ENCODE measurements at regions not wholly inside any gene's neighbourhood (a gene's known extent, or its start where the extent isn't known, plus 50 kb on each side); places are given as distances from the start of the nearest gene placed in this dataset.

DNA sequence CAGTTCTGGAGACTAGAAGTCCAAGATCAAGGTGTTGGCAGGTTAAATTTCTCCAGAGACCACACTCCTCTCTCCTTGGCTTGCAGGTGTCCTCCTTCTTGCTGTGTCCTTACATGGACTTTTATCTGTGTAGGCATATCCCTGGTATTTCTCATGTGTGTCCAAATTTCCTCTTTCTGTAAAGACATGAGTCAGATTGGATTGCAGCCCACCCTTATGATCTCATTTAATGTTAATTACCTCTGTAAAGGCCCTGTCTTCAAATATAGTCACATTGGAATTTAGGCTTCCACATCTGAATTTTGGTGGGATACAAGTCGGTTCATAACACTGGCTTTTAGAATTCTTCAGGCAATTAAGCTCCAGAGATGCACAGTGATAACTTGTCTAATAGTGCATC is 322.2 kb upstream of the GRIA1 start:
- POLR2A ChIA-PET = no interaction called here
- H3K36me3 ChIP-seq (ENCODE audit: control insufficient read depth in 1 of 2, insufficient read depth in 2 of 2, low read length in 2 of 2) = no peaks in the 10 kb centered on the region
- no peaks in the 10 kb centered on the region for H3K27me3 ChIP-seq (ENCODE audit: insufficient read depth, low read length)
- H3K9me2 ChIP-seq (ENCODE audit: insufficient read depth) = no peaks in the 10 kb centered on the region
- TF ChIP-seq JUND (IDR thresholded peaks at IDR 0.05) = no peak
- peaks cover 0 to 4% of the 10 kb centered on the region in 2 experiments; a peak in 1 of 4 replicates for H3K9me3 ChIP-seq (ENCODE audit: control insufficient read depth in 1 of 2, insufficient read depth in 1 of 2, low read depth in 1 of 2, low read length in 2 of 2)
- CTCF ChIA-PET = no interaction called here
- RAD21 ChIA-PET (ENCODE audit: low non-redundant PET in 1 of 2, low total read pairs in 2 of 2, uncharacterized antibody in 2 of 2, unreplicated experiment in 2 of 2) = no interaction called here
- H2AFZ ChIP-seq (ENCODE audit: low read depth, low read length, poor library complexity, severe bottlenecking) = no peak overlapping the region
- H3K4me3 ChIP-seq (replicated peaks in 1 of 2; ENCODE audit: low read depth in 1 of 2, low read length in 2 of 2) = no peak overlapping the region
- ATAC-seq = no peak
- H3K4me2 ChIP-seq (ENCODE audit: low read length) = no peak overlapping the region
- H3K79me2 ChIP-seq (ENCODE audit: insufficient read depth, low read length) = no peaks in the 10 kb centered on the region
- H3K27ac ChIP-seq (ENCODE audit: low read depth, low read length) = no peak overlapping the region
- H3K4me1 ChIP-seq (ENCODE audit: control insufficient read depth in 1 of 2, insufficient read depth in 2 of 2, low read length in 2 of 2) = no peaks in the 10 kb centered on the region
- no TSS peak for BruUV-seq (replicated peaks)
- intact Hi-C loops (cut with micrococcal nuclease) = no loop called here
- DNase-seq (ENCODE audit: low read depth, low spot score) = no peak
- H4K20me1 ChIP-seq (ENCODE audit: insufficient read depth) = no peaks in the 10 kb centered on the region
- no peak overlapping the region for H3K9ac ChIP-seq (ENCODE audit: low read length)

DNA sequence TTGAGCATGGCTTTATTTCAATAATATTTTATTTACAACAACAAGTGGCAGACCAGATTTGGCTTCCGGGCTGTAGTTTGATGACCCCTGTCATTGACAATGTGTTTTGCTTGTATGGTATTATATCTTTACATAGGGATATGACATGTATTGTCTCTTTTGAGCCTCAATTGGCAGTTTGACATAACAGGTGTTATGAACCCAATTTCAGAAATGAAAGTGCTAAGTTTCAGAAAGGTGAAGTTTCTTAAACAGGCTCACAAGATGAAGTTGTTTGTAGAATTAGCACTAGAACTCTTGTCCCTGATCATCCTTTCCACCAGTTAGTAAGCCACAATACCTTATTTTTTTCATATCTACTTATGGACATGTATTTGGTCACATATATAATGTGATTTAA is 303.0 kb upstream of the GRIA1 start:
- H3K36me3 ChIP-seq (ENCODE audit: control insufficient read depth in 1 of 2, insufficient read depth in 2 of 2, low read length in 2 of 2) = no peaks in the 10 kb centered on the region
- ChIA-PET CTCF (no interaction called here), POLR2A (no interaction called here), RAD21 (ENCODE audit: low non-redundant PET in 1 of 2, low total read pairs in 2 of 2, uncharacterized antibody in 2 of 2, unreplicated experiment in 2 of 2) (no interaction called here)
- H3K4me2 ChIP-seq (ENCODE audit: low read length) = no peak overlapping the region
- H4K20me1 ChIP-seq (ENCODE audit: insufficient read depth) = no peaks in the 10 kb centered on the region
- no peak for TF ChIP-seq POLR2AphosphoS5 (IDR thresholded peaks at IDR 0.05; ENCODE audit: low read depth, low read length)
- no peak for TF ChIP-seq SIN3A (IDR thresholded peaks at IDR 0.05; ENCODE audit: low read depth)
- no peak for TF ChIP-seq YY1 (IDR thresholded peaks at IDR 0.05; ENCODE audit: extremely low read depth, insufficient replicate concordance, low read depth, low read length)
- TF ChIP-seq ELF1 (IDR thresholded peaks at IDR 0.05; ENCODE audit: borderline replicate concordance, low read depth) = no peak
- TF ChIP-seq EZH2phosphoT487 (IDR thresholded peaks at IDR 0.05; ENCODE audit: borderline replicate concordance) = no peak
- H3K9ac ChIP-seq (ENCODE audit: low read length) = no peak overlapping the region
- no peaks in the 10 kb centered on the region for H3K4me1 ChIP-seq (ENCODE audit: control insufficient read depth in 1 of 2, insufficient read depth in 2 of 2, low read length in 2 of 2)
- H3K27ac ChIP-seq (ENCODE audit: low read depth, low read length) = no peak overlapping the region
- H2AFZ ChIP-seq (ENCODE audit: low read depth, low read length, poor library complexity, severe bottlenecking) = no peak overlapping the region
- no peaks in the 10 kb centered on the region; a peak in 1 of 4 replicates for H3K9me3 ChIP-seq (ENCODE audit: control insufficient read depth in 1 of 2, insufficient read depth in 1 of 2, low read depth in 1 of 2, low read length in 2 of 2)
- ATAC-seq (no peak), DNase-seq (ENCODE audit: low read depth, low spot score) (no peak)
- intact Hi-C loops (cut with micrococcal nuclease) = no loop called here
- no TSS peak for BruUV-seq (replicated peaks)
- H3K79me2 ChIP-seq (ENCODE audit: insufficient read depth, low read length) = no peaks in the 10 kb centered on the region
- H3K4me3 ChIP-seq (replicated peaks in 1 of 2; ENCODE audit: low read depth in 1 of 2, low read length in 2 of 2) = no peak overlapping the region
- no peaks in the 10 kb centered on the region for H3K27me3 ChIP-seq (ENCODE audit: insufficient read depth, low read length)
- no peaks in the 10 kb centered on the region for H3K9me2 ChIP-seq (ENCODE audit: insufficient read depth)
